ENCODE measurements at regions not wholly inside any gene's neighbourhood (a gene's known extent, or its start where the extent isn't known, plus 50 kb on each side); places are given as distances from the start of the nearest gene placed in this dataset.

DNA sequence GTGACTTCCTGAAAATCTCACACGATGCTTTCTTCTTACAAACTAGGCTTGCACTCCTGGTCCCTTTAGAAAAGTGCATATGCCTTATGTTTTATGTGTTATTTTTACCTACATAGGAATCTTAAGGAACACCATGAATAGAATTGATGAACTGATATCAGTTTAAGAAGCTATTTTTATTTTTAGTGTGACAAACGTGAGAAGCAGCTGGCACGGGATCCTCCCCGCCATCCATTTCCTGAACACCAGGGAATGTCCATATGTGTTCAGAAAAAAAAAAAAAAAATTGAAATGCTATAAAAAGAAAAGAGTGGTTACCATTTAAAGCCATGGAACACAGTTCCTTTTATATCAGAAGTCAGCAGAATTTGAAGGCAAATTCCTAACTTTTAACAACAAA lies 1096.1 kb upstream of the PRKX start:
- DNase-seq = no peak
- H3K9me2 ChIP-seq = no peaks in the 10 kb centered on the region
- no peaks in the 10 kb centered on the region for H4K20me1 ChIP-seq (ENCODE audit: insufficient read depth)
- ChIA-PET POLR2A (no interaction called here), CTCF (no interaction called here)
- H3K79me2 ChIP-seq (ENCODE audit: insufficient read depth) = no peaks in the 10 kb centered on the region
- no peak overlapping the region for H2AFZ ChIP-seq (ENCODE audit: low read depth)
- no peaks in the 10 kb centered on the region for H3K27me3 ChIP-seq (ENCODE audit: insufficient read depth)
- peaks cover 0 to 4% of the 10 kb centered on the region in 2 experiments for H3K36me3 ChIP-seq (replicated peaks in 1 of 2; ENCODE audit: control insufficient read depth in 1 of 2, insufficient read depth in 2 of 2, low read length in 1 of 2)
- no peak overlapping the region for H3K4me2 ChIP-seq
- 4% methylated on average over 4 of the region's 4 CpGs for WGBS (ENCODE audit: low lambda C conversion rate)
- no peak overlapping the region for H3K9ac ChIP-seq
- TF ChIP-seq MXI1 (IDR thresholded peaks at IDR 0.05; ENCODE audit: low read depth, low read length) (no peak), NRF1 (IDR thresholded peaks at IDR 0.05; ENCODE audit: low read depth, low read length) (no peak), RCOR1 (IDR thresholded peaks at IDR 0.05; ENCODE audit: low read length) (no peak), TAF1 (IDR thresholded peaks at IDR 0.05; ENCODE audit: borderline replicate concordance, low read depth, low read length) (no peak), FOXM1 (IDR thresholded peaks at IDR 0.05; ENCODE audit: low read depth) (no peak), POLR2AphosphoS5 (IDR thresholded peaks at IDR 0.05; ENCODE audit: low read depth, low read length) (no peak), GATA2 (CRISPR knock-in tag; IDR thresholded peaks at IDR 0.05) (no peak), YY1 (IDR thresholded peaks at IDR 0.05; ENCODE audit: low read depth) (no peak), ELF1 (IDR thresholded peaks at IDR 0.05) (no peak), RAD21 (IDR thresholded peaks at IDR 0.05; ENCODE audit: low read length) (no peak), EZH2phosphoT487 (IDR thresholded peaks at IDR 0.05; ENCODE audit: borderline replicate concordance, low read depth) (no peak), FOSL2 (IDR thresholded peaks at IDR 0.05; ENCODE audit: borderline replicate concordance, low read depth) (no peak), EP300 (IDR thresholded peaks at IDR 0.05; ENCODE audit: borderline replicate concordance in 1 of 2, low read depth in 1 of 2, low read length in 1 of 2) (no peak), CHD2 (IDR thresholded peaks at IDR 0.05; ENCODE audit: low read length, partially characterized antibody) (no peak), SIN3A (IDR thresholded peaks at IDR 0.05; ENCODE audit: borderline replicate concordance, low read depth, low read length) (no peak)
- TF ChIP-seq, protein P1, sequence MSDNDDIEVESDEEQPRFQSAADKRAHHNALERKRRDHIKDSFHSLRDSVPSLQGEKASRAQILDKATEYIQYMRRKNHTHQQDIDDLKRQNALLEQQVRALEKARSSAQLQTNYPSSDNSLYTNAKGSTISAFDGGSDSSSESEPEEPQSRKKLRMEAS (IDR thresholded peaks at IDR 0.05; ENCODE audit: low read depth) = no peak
- TF ChIP-seq, protein P2, sequence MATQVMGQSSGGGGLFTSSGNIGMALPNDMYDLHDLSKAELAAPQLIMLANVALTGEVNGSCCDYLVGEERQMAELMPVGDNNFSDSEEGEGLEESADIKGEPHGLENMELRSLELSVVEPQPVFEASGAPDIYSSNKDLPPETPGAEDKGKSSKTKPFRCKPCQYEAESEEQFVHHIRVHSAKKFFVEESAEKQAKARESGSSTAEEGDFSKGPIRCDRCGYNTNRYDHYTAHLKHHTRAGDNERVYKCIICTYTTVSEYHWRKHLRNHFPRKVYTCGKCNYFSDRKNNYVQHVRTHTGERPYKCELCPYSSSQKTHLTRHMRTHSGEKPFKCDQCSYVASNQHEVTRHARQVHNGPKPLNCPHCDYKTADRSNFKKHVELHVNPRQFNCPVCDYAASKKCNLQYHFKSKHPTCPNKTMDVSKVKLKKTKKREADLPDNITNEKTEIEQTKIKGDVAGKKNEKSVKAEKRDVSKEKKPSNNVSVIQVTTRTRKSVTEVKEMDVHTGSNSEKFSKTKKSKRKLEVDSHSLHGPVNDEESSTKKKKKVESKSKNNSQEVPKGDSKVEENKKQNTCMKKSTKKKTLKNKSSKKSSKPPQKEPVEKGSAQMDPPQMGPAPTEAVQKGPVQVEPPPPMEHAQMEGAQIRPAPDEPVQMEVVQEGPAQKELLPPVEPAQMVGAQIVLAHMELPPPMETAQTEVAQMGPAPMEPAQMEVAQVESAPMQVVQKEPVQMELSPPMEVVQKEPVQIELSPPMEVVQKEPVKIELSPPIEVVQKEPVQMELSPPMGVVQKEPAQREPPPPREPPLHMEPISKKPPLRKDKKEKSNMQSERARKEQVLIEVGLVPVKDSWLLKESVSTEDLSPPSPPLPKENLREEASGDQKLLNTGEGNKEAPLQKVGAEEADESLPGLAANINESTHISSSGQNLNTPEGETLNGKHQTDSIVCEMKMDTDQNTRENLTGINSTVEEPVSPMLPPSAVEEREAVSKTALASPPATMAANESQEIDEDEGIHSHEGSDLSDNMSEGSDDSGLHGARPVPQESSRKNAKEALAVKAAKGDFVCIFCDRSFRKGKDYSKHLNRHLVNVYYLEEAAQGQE (IDR thresholded peaks at IDR 0.05; ENCODE audit: low read depth, low read length) = no peak
- TF ChIP-seq, protein P3, sequence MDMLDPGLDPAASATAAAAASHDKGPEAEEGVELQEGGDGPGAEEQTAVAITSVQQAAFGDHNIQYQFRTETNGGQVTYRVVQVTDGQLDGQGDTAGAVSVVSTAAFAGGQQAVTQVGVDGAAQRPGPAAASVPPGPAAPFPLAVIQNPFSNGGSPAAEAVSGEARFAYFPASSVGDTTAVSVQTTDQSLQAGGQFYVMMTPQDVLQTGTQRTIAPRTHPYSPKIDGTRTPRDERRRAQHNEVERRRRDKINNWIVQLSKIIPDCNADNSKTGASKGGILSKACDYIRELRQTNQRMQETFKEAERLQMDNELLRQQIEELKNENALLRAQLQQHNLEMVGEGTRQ (IDR thresholded peaks at IDR 0.05; ENCODE audit: borderline replicate concordance, low read depth, low read length) = no peak
- TF ChIP-seq, protein P4, sequence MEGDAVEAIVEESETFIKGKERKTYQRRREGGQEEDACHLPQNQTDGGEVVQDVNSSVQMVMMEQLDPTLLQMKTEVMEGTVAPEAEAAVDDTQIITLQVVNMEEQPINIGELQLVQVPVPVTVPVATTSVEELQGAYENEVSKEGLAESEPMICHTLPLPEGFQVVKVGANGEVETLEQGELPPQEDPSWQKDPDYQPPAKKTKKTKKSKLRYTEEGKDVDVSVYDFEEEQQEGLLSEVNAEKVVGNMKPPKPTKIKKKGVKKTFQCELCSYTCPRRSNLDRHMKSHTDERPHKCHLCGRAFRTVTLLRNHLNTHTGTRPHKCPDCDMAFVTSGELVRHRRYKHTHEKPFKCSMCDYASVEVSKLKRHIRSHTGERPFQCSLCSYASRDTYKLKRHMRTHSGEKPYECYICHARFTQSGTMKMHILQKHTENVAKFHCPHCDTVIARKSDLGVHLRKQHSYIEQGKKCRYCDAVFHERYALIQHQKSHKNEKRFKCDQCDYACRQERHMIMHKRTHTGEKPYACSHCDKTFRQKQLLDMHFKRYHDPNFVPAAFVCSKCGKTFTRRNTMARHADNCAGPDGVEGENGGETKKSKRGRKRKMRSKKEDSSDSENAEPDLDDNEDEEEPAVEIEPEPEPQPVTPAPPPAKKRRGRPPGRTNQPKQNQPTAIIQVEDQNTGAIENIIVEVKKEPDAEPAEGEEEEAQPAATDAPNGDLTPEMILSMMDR (IDR thresholded peaks at IDR 0.05) = no peak
- no peak overlapping the region for H3K27ac ChIP-seq (ENCODE audit: low read depth in 2 of 2, low read length in 1 of 2)
- H3F3A ChIP-seq (replicated peaks; ENCODE audit: insufficient read depth) = no peaks in the 10 kb centered on the region
- H3K4me3 ChIP-seq (ENCODE audit: low read depth in 2 of 2, low read length in 1 of 2) = no peak overlapping the region
- H3K4me1 ChIP-seq (ENCODE audit: control insufficient read depth in 1 of 2, insufficient read depth in 2 of 2, low read depth in 1 of 2, low read length in 1 of 2) = no peaks in the 10 kb centered on the region
- H3K9me3 ChIP-seq = no peaks in the 10 kb centered on the region

All from SK-N-SH (cell line).